Stomach (tissue), 4 donors: ENCODE measurements at regions not wholly inside any gene's neighbourhood (a gene's known extent, or its start where the extent isn't known, plus 50 kb on each side); places are given as distances from the start of the nearest gene placed in this dataset.

Experiments used
- CTCF ChIP-seq, 7 experiments: fragments of 450-650 bp in 4 of 7; fragments of 200-600 bp in 3 of 7; sonication (generic) in 3 of 7; IDR thresholded peaks; one replicate each; pipeline ENCODE4 v1.5.1; 2016 to 2019; ENCODE audit warnings: antibody characterized with exemption in 7 of 7, control low read depth in 2 of 7, mild to moderate bottlenecking in 1 of 7
- EP300 ChIP-seq: sonication (generic); formaldehyde crosslinking; IDR thresholded peaks from one replicate; pipeline ENCODE4 v1.6.1; 2017; ENCODE audit warnings: antibody characterized with exemption
- POLR2AphosphoS5 ChIP-seq, 3 donors: sonication (generic); formaldehyde crosslinking; IDR thresholded peaks; one replicate each; pipeline ENCODE4 v1.6.1; 2016; ENCODE audit warnings: antibody characterized with exemption in 3 of 3

DNA sequence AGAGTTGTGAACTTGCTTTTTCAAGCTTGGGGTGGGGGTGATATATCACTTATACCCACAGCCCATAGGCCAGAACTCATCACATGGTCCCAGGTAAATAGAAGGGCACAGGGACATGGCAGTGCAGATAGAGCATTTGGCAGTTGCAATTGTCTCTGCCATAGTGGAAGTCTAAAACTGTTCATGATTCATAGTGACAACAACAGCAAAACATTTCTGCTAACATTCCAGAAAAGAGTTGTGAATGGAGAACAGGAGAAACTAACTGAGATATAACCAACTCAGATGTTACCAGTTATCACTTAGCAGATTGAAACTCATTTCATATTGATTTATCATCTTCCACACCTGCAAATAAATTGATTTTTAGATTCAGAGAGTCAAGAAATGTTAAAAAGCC, 278.6 kb upstream of the KYNU start:
- TF ChIP-seq CTCF (IDR thresholded peaks at IDR 0.05): no peak
- TF ChIP-seq EP300: no peak
- no peak for TF ChIP-seq POLR2AphosphoS5 (IDR thresholded peaks at IDR 0.05)
